ENCODE measurements at regions not wholly inside any gene's neighbourhood (a gene's known extent, or its start where the extent isn't known, plus 50 kb on each side); places are given as distances from the start of the nearest gene placed in this dataset.

GRCh38 chr9:108205276-108205675, 650.5 kb downstream of the ACTL7B start:
- ChIA-PET CTCF (no interaction called here), POLR2A (no interaction called here)
- DNase-seq: no peak
- Mint-ChIP-seq H3K27ac (no peak overlapping the region), H3K36me3 (ENCODE audit: low read depth) (no peaks in the 10 kb centered on the region), H3K9me3 (peaks cover 1% of the 10 kb centered on the region), H3K4me3 (no peak overlapping the region), H3K27me3 (no peaks in the 10 kb centered on the region), H3K4me1 (no peaks in the 10 kb centered on the region)

- H3K27ac Mint-ChIP-seq: no peak overlapping the region
- no peaks in the 10 kb centered on the region for H3K4me1 Mint-ChIP-seq
- H3K4me3 Mint-ChIP-seq: no peak overlapping the region
- POLR2A ChIA-PET: no interaction called here
- no peak for DNase-seq
- no peaks in the 10 kb centered on the region for H3K27me3 Mint-ChIP-seq
- peaks cover 14% of the 10 kb centered on the region for H3K9me3 Mint-ChIP-seq
- CTCF ChIA-PET: no interaction called here
- H3K36me3 Mint-ChIP-seq (ENCODE audit: low read depth): no peaks in the 10 kb centered on the region
Observed at GRCh38 chr9:108197899-108198298, 657.9 kb downstream of the ACTL7B start.

GRCh38 chr9:108197008-108197365, 658.8 kb downstream of the ACTL7B start:
- peaks cover 14% of the 10 kb centered on the region for H3K9me3 Mint-ChIP-seq

GRCh38 chr9:108196332-108197007, 659.3 kb downstream of the ACTL7B start:
- Mint-ChIP-seq H3K9me3 (peaks cover 14% of the 10 kb centered on the region), H3K27me3 (no peaks in the 10 kb centered on the region), H3K4me3 (no peak overlapping the region), H3K27ac (no peak overlapping the region), H3K36me3 (ENCODE audit: low read depth) (no peaks in the 10 kb centered on the region), H3K4me1 (no peaks in the 10 kb centered on the region)
- CTCF ChIA-PET: no interaction called here
- POLR2A ChIA-PET: no interaction called here
- no peak for DNase-seq

More at GRCh38 chr9:108197008-108197365, 658.8 kb downstream of the ACTL7B start:
- no peaks in the 10 kb centered on the region for H3K27me3 Mint-ChIP-seq
- no peak overlapping the region for H3K4me3 Mint-ChIP-seq
- DNase-seq: no peak
- POLR2A ChIA-PET: no interaction called here
- H3K27ac Mint-ChIP-seq: no peak overlapping the region
- no peaks in the 10 kb centered on the region for H3K4me1 Mint-ChIP-seq
- no peaks in the 10 kb centered on the region for H3K36me3 Mint-ChIP-seq (ENCODE audit: low read depth)
- CTCF ChIA-PET: no interaction called here

- Mint-ChIP-seq H3K9me3 (peaks cover 11% of the 10 kb centered on the region), H3K4me3 (no peak overlapping the region), H3K4me1 (no peaks in the 10 kb centered on the region), H3K36me3 (ENCODE audit: low read depth) (no peaks in the 10 kb centered on the region), H3K27ac (no peak overlapping the region), H3K27me3 (no peaks in the 10 kb centered on the region)
- CTCF ChIA-PET: no interaction called here
- POLR2A ChIA-PET: no interaction called here
- no peak for DNase-seq
Observed at GRCh38 chr9:108194154-108194553, 661.6 kb downstream of the ACTL7B start.

- Mint-ChIP-seq H3K9me3 (peaks cover 11% of the 10 kb centered on the region), H3K36me3 (ENCODE audit: low read depth) (no peaks in the 10 kb centered on the region), H3K4me3 (no peak overlapping the region), H3K27me3 (no peaks in the 10 kb centered on the region), H3K4me1 (no peaks in the 10 kb centered on the region), H3K27ac (no peak overlapping the region)
- CTCF ChIA-PET: no interaction called here
- no peak for DNase-seq
- POLR2A ChIA-PET: no interaction called here
Observed at GRCh38 chr9:108193026-108193710, 662.6 kb downstream of the ACTL7B start.

- Mint-ChIP-seq H3K27me3 (no peaks in the 10 kb centered on the region), H3K4me1 (no peaks in the 10 kb centered on the region), H3K4me3 (no peak overlapping the region), H3K27ac (no peak overlapping the region), H3K36me3 (ENCODE audit: low read depth) (no peaks in the 10 kb centered on the region), H3K9me3 (peaks cover 6% of the 10 kb centered on the region)
- ChIA-PET CTCF (no interaction called here), POLR2A (no interaction called here)
- DNase-seq: no peak
Observed at GRCh38 chr9:108191065-108191464, 664.7 kb downstream of the ACTL7B start.

- Mint-ChIP-seq H3K27me3 (no peaks in the 10 kb centered on the region), H3K9me3 (peaks cover 6% of the 10 kb centered on the region), H3K4me1 (no peaks in the 10 kb centered on the region), H3K27ac (no peak overlapping the region), H3K36me3 (ENCODE audit: low read depth) (no peaks in the 10 kb centered on the region), H3K4me3 (no peak overlapping the region)
- ChIA-PET POLR2A (no interaction called here), CTCF (no interaction called here)
- DNase-seq: no peak
Observed at GRCh38 chr9:108188976-108189375, 666.8 kb downstream of the ACTL7B start.

GRCh38 chr9:108188482-108188881, 667.3 kb downstream of the ACTL7B start:
- ChIA-PET CTCF (no interaction called here), POLR2A (no interaction called here)
- Mint-ChIP-seq H3K27ac (no peak overlapping the region), H3K4me1 (no peaks in the 10 kb centered on the region), H3K9me3 (peaks cover 3% of the 10 kb centered on the region), H3K36me3 (ENCODE audit: low read depth) (no peaks in the 10 kb centered on the region), H3K4me3 (no peak overlapping the region), H3K27me3 (no peaks in the 10 kb centered on the region)
- DNase-seq: no peak

GRCh38 chr9:108186642-108187395, 669.0 kb downstream of the ACTL7B start:
- CTCF ChIA-PET: no interaction called here

GRCh38 chr9:108185613-108186012, 670.2 kb downstream of the ACTL7B start:
- H3K27ac Mint-ChIP-seq: no peak overlapping the region
- H3K9me3 Mint-ChIP-seq: no peaks in the 10 kb centered on the region
- H3K27me3 Mint-ChIP-seq: no peaks in the 10 kb centered on the region
- H3K4me3 Mint-ChIP-seq: no peak overlapping the region
- ChIA-PET CTCF (no interaction called here), POLR2A (no interaction called here)
- no peak for DNase-seq
- H3K4me1 Mint-ChIP-seq: no peaks in the 10 kb centered on the region
- no peaks in the 10 kb centered on the region for H3K36me3 Mint-ChIP-seq (ENCODE audit: low read depth)

More at GRCh38 chr9:108186642-108187395, 669.0 kb downstream of the ACTL7B start:
- Mint-ChIP-seq H3K36me3 (ENCODE audit: low read depth) (no peaks in the 10 kb centered on the region), H3K4me1 (no peaks in the 10 kb centered on the region), H3K4me3 (no peak overlapping the region), H3K27ac (no peak overlapping the region), H3K9me3 (peaks cover 3% of the 10 kb centered on the region), H3K27me3 (no peaks in the 10 kb centered on the region)
- no peak for DNase-seq
- POLR2A ChIA-PET: no interaction called here

- no peak overlapping the region for H3K4me3 Mint-ChIP-seq
- H3K4me1 Mint-ChIP-seq: no peaks in the 10 kb centered on the region
- H3K36me3 Mint-ChIP-seq (ENCODE audit: low read depth): no peaks in the 10 kb centered on the region
- no peaks in the 10 kb centered on the region for H3K27me3 Mint-ChIP-seq
- no peaks in the 10 kb centered on the region for H3K9me3 Mint-ChIP-seq
- no peak overlapping the region for H3K27ac Mint-ChIP-seq
- CTCF ChIA-PET: no interaction called here
- POLR2A ChIA-PET: no interaction called here
- DNase-seq: no peak
Observed at GRCh38 chr9:108184941-108185340, 670.8 kb downstream of the ACTL7B start.

GRCh38 chr9:108184009-108184408, 671.8 kb downstream of the ACTL7B start:
- Mint-ChIP-seq H3K4me1 (no peaks in the 10 kb centered on the region), H3K9me3 (no peaks in the 10 kb centered on the region), H3K27ac (no peak overlapping the region), H3K36me3 (ENCODE audit: low read depth) (no peaks in the 10 kb centered on the region), H3K4me3 (no peak overlapping the region), H3K27me3 (no peaks in the 10 kb centered on the region)
- no peak for DNase-seq
- ChIA-PET CTCF (no interaction called here), POLR2A (no interaction called here)

GRCh38 chr9:108182950-108183381, 672.8 kb downstream of the ACTL7B start:
- H3K27ac Mint-ChIP-seq: no peak overlapping the region
- CTCF ChIA-PET: no interaction called here
- no peak overlapping the region for H3K4me3 Mint-ChIP-seq
- H3K36me3 Mint-ChIP-seq (ENCODE audit: low read depth): no peaks in the 10 kb centered on the region
- POLR2A ChIA-PET: no interaction called here
- no peaks in the 10 kb centered on the region for H3K4me1 Mint-ChIP-seq
- no peaks in the 10 kb centered on the region for H3K27me3 Mint-ChIP-seq
- no peaks in the 10 kb centered on the region for H3K9me3 Mint-ChIP-seq
- no peak for DNase-seq
